CD1c-positive myeloid dendritic cell (primary cell): ENCODE measurements at regions not wholly inside any gene's neighbourhood (a gene's known extent, or its start where the extent isn't known, plus 50 kb on each side); places are given as distances from the start of the nearest gene placed in this dataset.
"Not testable (repeated sequence)": the region's sequence is repeated elsewhere in the genome, so short reads cannot be mapped to it uniquely, and the experiment has no call there.

Experiments used
- DNase-seq: peaks from one replicate; pipeline ENCODE4 v3.0.0-alpha.2; 2016; ENCODE audit errors: extremely low spot score

- DNase-seq: no peak
Measured at GRCh38 chr2:142580691-142581090, 296.8 kb upstream of the KYNU start.

DNA sequence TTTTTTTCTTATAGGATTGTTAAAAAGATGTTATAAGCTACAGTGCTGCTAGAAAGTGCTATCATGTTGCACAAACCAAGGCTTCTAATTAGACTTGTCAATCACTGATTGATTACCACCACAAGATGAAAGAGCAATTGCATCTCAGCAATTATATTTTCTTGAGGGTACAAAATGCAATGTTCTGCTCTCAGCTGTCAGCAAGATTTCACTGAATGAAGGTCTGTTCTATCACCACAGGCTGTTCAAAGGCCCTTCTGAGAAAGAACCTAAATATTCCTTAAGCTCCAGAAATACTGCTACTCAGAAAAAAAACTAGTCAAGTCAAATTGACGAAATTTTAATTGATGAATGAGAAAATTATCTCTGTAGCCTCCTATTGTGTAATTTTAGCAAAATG is 301.9 kb upstream of the KYNU start:
- no peak for DNase-seq

GRCh38 chr2:142574388-142574787 is 303.1 kb upstream of the KYNU start:
- no peak for DNase-seq

DNA sequence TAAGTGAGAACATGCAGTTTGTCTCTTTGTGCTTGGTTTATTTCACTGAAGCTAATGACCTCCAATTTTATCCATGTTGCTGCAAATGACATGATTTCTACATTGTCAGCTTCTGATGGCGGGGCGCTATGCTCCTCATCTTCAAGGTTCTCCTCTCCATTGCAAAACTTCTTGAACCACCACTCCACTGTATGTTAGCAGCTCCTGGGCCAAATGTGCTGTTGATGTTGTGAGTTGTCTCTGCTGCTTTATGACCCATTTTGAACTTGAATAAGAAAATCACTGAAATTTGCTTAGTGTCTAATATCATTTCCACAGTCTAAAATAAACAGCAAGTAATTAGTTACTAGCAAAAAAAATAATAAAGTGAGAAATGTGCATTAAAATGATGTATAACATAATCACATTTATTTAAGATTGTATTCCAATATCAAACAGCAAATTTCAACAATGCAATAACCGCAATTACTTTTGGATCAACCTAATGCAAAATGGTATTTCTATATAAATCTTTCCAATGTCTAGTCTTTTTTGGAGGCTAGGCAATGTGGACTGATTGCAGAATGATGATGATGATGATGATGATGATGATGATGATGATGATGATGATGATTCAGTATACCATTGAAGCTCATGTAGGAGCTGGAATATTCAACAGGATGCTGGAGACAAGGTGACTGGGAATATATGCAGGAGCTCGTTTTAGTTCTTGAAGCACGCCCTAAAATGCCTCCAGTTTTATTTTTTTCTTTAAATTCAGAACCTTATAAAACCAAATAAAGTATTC is 304.9 kb upstream of the KYNU start:
- DNase-seq: no peak

GRCh38 chr2:142571934-142572333 is 305.5 kb upstream of the KYNU start:
- DNase-seq: no peak

DNA sequence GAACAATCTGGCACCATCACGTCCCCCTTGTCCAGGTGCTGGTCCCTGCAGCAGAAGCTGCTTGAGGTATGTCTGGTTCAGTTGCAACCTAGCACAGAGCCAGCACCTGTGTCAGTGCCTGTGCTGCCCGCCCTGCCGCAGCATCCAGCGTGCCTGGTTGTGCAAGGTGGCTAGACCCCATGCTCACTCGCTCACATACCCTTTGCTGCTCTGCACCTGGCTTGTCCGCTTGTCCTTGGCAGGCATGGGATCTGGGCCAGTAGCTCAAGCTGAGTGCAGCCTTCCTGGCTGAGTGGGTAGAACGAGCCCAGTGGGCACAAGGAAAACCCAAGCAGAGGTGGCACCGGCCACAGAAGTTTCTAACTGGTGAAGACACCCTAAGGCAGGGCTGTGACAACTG is 314.6 kb upstream of the KYNU start:
- DNase-seq: no peak

GRCh38 chr2:142561656-142562055 is 315.8 kb upstream of the KYNU start:
- DNase-seq: no peak

- no peak for DNase-seq
Measured at GRCh38 chr2:142557391-142557790, 320.1 kb upstream of the KYNU start.

- not testable (repeated sequence) for DNase-seq
Measured at GRCh38 chr2:142545999-142546398, 331.5 kb upstream of the KYNU start.

- no peak for DNase-seq
Measured at GRCh38 chr2:142545036-142545435, 332.4 kb upstream of the KYNU start.

DNA sequence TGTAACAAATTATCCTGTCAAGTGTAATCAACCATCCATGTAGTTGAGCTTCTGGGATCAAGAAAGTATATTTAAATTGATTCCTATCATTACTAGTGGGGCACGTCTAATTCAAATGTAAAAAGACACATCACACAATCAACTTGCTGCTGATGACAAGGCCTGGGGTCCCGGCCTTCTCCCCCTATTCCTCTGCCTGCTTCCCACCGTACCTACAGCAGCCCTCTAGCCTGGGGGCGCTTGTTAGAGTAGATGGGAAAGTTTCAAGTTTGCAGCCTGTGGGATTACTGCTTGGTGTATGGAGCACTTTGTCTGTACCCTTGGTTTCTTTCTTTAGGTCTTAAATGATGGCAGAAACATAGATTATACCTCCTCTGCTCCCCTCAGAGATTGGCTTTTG is 333.3 kb upstream of the KYNU start:
- no peak for DNase-seq

DNA sequence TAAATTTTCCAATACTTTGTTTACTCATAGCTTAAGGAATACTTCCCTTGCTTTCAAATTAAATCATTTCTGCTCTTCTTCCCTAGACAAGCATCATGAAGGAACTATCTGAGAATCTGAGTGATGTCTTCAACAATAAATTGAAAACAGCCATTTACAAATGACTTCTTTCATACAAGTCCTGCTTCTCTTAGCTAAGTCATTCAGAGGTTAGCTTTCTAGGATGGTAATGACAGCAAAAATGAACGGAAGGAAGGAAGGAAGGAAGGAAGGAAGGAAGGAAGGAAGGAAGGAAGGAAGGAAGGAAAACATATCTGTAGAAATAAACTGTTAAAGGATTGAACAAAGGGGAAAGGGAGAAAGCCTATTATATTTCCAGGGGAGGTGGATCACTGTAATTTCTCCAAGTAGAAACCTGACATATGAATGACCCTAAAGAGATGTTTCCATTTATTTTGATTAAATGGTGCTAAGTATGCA is 335.0 kb upstream of the KYNU start:
- DNase-seq: no peak

DNA sequence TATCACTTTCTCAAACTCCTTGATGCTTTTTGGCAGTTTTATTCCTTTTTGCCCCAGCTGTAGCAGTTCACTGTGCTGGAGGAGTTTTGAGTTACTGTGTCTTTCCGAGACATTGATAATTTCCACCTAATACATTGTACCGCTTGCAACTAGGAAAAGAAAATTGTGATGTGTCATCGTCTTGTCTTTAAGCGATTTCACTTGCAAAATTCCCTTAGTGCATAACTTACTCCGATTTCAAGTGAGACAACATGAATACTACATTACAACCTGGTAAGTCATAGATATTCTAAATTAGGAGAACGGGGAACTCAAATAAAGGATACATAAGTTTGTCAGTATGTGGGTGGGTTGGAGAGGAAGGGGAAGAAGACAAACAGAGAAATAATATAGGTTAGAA is 340.5 kb upstream of the KYNU start:
- DNase-seq: no peak

- no peak for DNase-seq
Measured at GRCh38 chr2:142536492-142536891, 341.0 kb upstream of the KYNU start.

- DNase-seq: no peak
Measured at GRCh38 chr2:142535311-142535710, 342.2 kb upstream of the KYNU start.

- no peak for DNase-seq
Measured at GRCh38 chr2:142533177-142533576, 344.3 kb upstream of the KYNU start.

GRCh38 chr2:142531377-142531776 is 346.1 kb upstream of the KYNU start:
- DNase-seq: no peak

GRCh38 chr2:142525720-142526119 is 351.7 kb upstream of the KYNU start:
- DNase-seq: no peak

GRCh38 chr2:142521492-142521891 is 356.0 kb upstream of the KYNU start:
- DNase-seq: no peak

- no peak for DNase-seq
Measured at GRCh38 chr2:142515493-142515892, 362.0 kb upstream of the KYNU start.

DNA sequence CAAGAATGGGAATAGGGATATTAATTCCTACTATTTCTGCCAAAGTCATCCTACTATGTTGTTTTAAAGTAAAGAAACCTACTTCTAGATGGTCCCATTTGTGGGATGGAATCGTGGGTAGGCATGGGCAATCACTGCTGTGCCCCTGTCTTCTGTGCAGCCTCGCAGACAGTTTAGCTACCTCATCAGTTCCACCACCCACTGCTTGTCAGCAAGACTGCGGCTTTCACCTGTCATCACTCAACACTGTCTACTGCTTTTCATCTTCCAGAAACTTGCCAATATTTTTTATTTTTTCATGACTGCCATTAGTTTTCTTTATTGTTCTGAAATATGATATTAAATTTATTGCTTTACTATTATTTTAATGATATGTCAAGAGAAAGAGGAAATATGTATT is 368.1 kb upstream of the KYNU start:
- DNase-seq: no peak

DNA sequence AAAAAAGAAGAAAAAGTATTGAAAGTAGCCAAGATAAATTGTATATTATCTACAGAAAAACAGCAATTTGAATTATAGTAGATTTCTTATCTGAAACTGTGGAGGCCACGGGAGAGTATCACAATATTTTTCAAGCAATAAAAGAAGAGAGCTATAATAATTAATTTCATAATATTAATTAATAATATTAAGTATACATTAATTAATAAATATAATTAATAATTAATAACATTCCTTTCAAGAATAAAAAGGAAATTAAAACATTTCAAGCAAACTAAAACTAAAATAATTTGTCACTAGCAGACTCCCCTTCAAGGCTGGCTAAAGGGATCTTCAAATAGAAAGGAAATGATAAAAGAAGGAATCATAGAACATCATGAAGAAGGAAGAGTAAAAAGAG is 372.7 kb upstream of the KYNU start:
- DNase-seq: no peak

- no peak for DNase-seq
Measured at GRCh38 chr2:142502402-142502801, 371.6 kb upstream of the LRP1B start.

- DNase-seq: no peak
Measured at GRCh38 chr2:142495141-142495540, 364.3 kb upstream of the LRP1B start.
